Hepatocyte (in vitro differentiated cells): ENCODE measurements at regions not wholly inside any gene's neighbourhood (a gene's known extent, or its start where the extent isn't known, plus 50 kb on each side); places are given as distances from the start of the nearest gene placed in this dataset.

Source experiments
- EZH2 ChIP-seq: fragments of 200-600 bp; sonication (generic); IDR thresholded peaks from 2 replicates; pipeline ENCODE4 v1.6.1; 2016; ENCODE audit warnings: antibody characterized with exemption, mild to moderate bottlenecking, borderline replicate concordance
- TF ChIP-seq, protein P1 (sequence below): fragments of 200-600 bp; sonication (generic); IDR thresholded peaks from 2 replicates; pipeline ENCODE4 v1.5.1; 2016; ENCODE audit warnings: antibody characterized with exemption, mild to moderate bottlenecking; ENCODE audit not compliant: poor library complexity

DNA sequence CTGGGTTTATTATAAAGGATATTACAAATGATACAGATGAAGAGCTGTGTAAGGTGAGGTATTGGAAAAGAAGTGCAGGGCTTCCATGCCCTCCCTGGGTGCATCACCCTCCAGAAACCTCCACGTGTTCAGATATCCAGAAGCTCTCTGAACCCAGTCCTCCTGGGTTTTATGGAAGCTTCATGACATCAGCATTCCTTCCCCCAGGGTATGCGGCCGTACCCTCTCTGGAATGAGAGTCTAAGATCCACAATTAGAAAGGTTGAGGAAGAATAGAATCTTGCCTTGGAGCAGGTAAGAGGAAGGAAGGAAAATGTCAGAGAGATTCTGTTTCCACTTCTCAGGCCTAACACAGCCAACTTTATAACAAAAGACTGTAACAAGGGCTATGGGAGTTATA lies 208.2 kb upstream of the DCC start:
- TF ChIP-seq, protein P1, sequence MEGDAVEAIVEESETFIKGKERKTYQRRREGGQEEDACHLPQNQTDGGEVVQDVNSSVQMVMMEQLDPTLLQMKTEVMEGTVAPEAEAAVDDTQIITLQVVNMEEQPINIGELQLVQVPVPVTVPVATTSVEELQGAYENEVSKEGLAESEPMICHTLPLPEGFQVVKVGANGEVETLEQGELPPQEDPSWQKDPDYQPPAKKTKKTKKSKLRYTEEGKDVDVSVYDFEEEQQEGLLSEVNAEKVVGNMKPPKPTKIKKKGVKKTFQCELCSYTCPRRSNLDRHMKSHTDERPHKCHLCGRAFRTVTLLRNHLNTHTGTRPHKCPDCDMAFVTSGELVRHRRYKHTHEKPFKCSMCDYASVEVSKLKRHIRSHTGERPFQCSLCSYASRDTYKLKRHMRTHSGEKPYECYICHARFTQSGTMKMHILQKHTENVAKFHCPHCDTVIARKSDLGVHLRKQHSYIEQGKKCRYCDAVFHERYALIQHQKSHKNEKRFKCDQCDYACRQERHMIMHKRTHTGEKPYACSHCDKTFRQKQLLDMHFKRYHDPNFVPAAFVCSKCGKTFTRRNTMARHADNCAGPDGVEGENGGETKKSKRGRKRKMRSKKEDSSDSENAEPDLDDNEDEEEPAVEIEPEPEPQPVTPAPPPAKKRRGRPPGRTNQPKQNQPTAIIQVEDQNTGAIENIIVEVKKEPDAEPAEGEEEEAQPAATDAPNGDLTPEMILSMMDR: no peak
- no peak for TF ChIP-seq EZH2
